ENCODE measurements at regions not wholly inside any gene's neighbourhood (a gene's known extent, or its start where the extent isn't known, plus 50 kb on each side); places are given as distances from the start of the nearest gene placed in this dataset.

- no peak for TF ChIP-seq EP300 (IDR thresholded peaks at IDR 0.05)
- TF ChIP-seq POLR2A (IDR thresholded peaks at IDR 0.05): no peak
Measured at GRCh38 chr3:81173514-81173913, 587.9 kb downstream of the GBE1 start.

Measured in gastroesophageal sphincter (tissue), 2 donors.